Tibial nerve (tissue), 4 donors: ENCODE measurements at regions not wholly inside any gene's neighbourhood (a gene's known extent, or its start where the extent isn't known, plus 50 kb on each side); places are given as distances from the start of the nearest gene placed in this dataset.

Source experiments
- CTCF ChIP-seq, 5 experiments: fragments of 200-600 bp in 3 of 5; fragments of 450-650 bp in 2 of 5; sonication (generic) in 3 of 5; IDR thresholded peaks; one replicate each; pipeline ENCODE4 v1.5.1; 2016 to 2019; ENCODE audit warnings: antibody characterized with exemption in 5 of 5, mild to moderate bottlenecking in 3 of 5, moderate library complexity in 2 of 5
- EP300 ChIP-seq, 2 donors: sonication (generic); formaldehyde crosslinking; IDR thresholded peaks; one replicate each; pipeline ENCODE4 v1.6.1; 2017; ENCODE audit warnings: antibody characterized with exemption in 2 of 2, mild to moderate bottlenecking in 1 of 2
- POLR2A ChIP-seq, 2 donors: fragments of 450-650 bp; IDR thresholded peaks; one replicate each; pipeline ENCODE4 v1.6.1; 2017; ENCODE audit warnings: antibody characterized with exemption in 2 of 2, mild to moderate bottlenecking in 2 of 2, moderate library complexity in 2 of 2

GRCh38 chr6:10205120-10205519, 209.8 kb downstream of the TFAP2A start:
- TF ChIP-seq CTCF (IDR thresholded peaks at IDR 0.05) = no peak
- TF ChIP-seq POLR2A (IDR thresholded peaks at IDR 0.05) = no peak
- no peak for TF ChIP-seq EP300 (IDR thresholded peaks at IDR 0.05)
